WTC11 (cell line): ENCODE measurements at regions not wholly inside any gene's neighbourhood (a gene's known extent, or its start where the extent isn't known, plus 50 kb on each side); places are given as distances from the start of the nearest gene placed in this dataset.

Experiments
- E2F5 ChIP-seq: sonication (generic); formaldehyde crosslinking; IDR thresholded peaks from 2 replicates; pipeline ENCODE4 v1.8.1; 2022; ENCODE audit warnings: mild to moderate bottlenecking, moderate library complexity, missing genetic modification reagents
- MXD4 ChIP-seq: fragments of 250-450 bp; sonication (Bioruptor Pico); IDR thresholded peaks from 2 replicates; pipeline ENCODE4 v1.8.0; 2021; ENCODE audit warnings: mild to moderate bottlenecking, moderate library complexity, borderline replicate concordance
- PRRX2 ChIP-seq: fragments of 250-450 bp; sonication (Bioruptor Pico); IDR thresholded peaks from 2 replicates; pipeline ENCODE4 v1.8.0; 2021; ENCODE audit warnings: mild to moderate bottlenecking
- SMAD3 ChIP-seq: sonication (generic); formaldehyde crosslinking; IDR thresholded peaks from 2 replicates; pipeline ENCODE4 v1.8.0; 2022; ENCODE audit warnings: missing genetic modification reagents, mild to moderate bottlenecking, borderline replicate concordance
- SP1 ChIP-seq: sonication (generic); formaldehyde crosslinking; conservative IDR thresholded peaks from 2 replicates; pipeline ENCODE4 v1.8.1; 2022; ENCODE audit warnings: missing genetic modification reagents
- TEAD4 ChIP-seq: sonication (generic); formaldehyde crosslinking; IDR thresholded peaks from 2 replicates; pipeline ENCODE4 v1.8.0; 2022; ENCODE audit warnings: mild to moderate bottlenecking, missing genetic modification reagents
- USF2 ChIP-seq: sonication (generic); formaldehyde crosslinking; IDR thresholded peaks from 2 replicates; pipeline ENCODE4 v1.8.1; 2023; ENCODE audit warnings: mild to moderate bottlenecking, missing genetic modification reagents, moderate library complexity
- TF ChIP-seq, protein P1 (sequence below): fragments of 200-600 bp; IDR thresholded peaks from 2 replicates; pipeline ENCODE4 v1.8.0; 2022; ENCODE audit warnings: antibody characterized with exemption
- TF ChIP-seq, protein P2 (sequence below): sonication (generic); formaldehyde crosslinking; IDR thresholded peaks from 2 replicates; pipeline ENCODE4 v1.8.0; 2023; ENCODE audit warnings: missing genetic modification reagents
- TF ChIP-seq, protein P3 (sequence below): sonication (generic); formaldehyde crosslinking; conservative IDR thresholded peaks from 2 replicates; pipeline ENCODE4 v1.8.1; 2022; ENCODE audit warnings: mild to moderate bottlenecking, missing genetic modification reagents
- TF ChIP-seq, protein P4 (sequence below): fragments of 250-450 bp; sonication (Bioruptor Pico); conservative IDR thresholded peaks from 2 replicates; pipeline ENCODE4 v1.9.0; 2021; ENCODE audit warnings: mild to moderate bottlenecking

GRCh38 chr4:33592701-33593100, 2651.6 kb downstream of the ARAP2 start:
- TF ChIP-seq, protein P1, sequence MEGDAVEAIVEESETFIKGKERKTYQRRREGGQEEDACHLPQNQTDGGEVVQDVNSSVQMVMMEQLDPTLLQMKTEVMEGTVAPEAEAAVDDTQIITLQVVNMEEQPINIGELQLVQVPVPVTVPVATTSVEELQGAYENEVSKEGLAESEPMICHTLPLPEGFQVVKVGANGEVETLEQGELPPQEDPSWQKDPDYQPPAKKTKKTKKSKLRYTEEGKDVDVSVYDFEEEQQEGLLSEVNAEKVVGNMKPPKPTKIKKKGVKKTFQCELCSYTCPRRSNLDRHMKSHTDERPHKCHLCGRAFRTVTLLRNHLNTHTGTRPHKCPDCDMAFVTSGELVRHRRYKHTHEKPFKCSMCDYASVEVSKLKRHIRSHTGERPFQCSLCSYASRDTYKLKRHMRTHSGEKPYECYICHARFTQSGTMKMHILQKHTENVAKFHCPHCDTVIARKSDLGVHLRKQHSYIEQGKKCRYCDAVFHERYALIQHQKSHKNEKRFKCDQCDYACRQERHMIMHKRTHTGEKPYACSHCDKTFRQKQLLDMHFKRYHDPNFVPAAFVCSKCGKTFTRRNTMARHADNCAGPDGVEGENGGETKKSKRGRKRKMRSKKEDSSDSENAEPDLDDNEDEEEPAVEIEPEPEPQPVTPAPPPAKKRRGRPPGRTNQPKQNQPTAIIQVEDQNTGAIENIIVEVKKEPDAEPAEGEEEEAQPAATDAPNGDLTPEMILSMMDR: no peak
- TF ChIP-seq, protein P2, sequence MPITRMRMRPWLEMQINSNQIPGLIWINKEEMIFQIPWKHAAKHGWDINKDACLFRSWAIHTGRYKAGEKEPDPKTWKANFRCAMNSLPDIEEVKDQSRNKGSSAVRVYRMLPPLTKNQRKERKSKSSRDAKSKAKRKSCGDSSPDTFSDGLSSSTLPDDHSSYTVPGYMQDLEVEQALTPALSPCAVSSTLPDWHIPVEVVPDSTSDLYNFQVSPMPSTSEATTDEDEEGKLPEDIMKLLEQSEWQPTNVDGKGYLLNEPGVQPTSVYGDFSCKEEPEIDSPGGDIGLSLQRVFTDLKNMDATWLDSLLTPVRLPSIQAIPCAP (CRISPR knock-in tag): no peak
- TF ChIP-seq E2F5 (CRISPR knock-in tag) (no peak), MXD4 (CRISPR knock-in tag) (no peak), PRRX2 (CRISPR knock-in tag) (no peak), USF2 (no peak), SP1 (CRISPR knock-in tag) (no peak), SMAD3 (CRISPR knock-in tag) (no peak), TEAD4 (CRISPR knock-in tag) (no peak)
- TF ChIP-seq, protein P3, sequence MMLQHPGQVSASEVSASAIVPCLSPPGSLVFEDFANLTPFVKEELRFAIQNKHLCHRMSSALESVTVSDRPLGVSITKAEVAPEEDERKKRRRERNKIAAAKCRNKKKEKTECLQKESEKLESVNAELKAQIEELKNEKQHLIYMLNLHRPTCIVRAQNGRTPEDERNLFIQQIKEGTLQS: no peak
- TF ChIP-seq, protein P4, sequence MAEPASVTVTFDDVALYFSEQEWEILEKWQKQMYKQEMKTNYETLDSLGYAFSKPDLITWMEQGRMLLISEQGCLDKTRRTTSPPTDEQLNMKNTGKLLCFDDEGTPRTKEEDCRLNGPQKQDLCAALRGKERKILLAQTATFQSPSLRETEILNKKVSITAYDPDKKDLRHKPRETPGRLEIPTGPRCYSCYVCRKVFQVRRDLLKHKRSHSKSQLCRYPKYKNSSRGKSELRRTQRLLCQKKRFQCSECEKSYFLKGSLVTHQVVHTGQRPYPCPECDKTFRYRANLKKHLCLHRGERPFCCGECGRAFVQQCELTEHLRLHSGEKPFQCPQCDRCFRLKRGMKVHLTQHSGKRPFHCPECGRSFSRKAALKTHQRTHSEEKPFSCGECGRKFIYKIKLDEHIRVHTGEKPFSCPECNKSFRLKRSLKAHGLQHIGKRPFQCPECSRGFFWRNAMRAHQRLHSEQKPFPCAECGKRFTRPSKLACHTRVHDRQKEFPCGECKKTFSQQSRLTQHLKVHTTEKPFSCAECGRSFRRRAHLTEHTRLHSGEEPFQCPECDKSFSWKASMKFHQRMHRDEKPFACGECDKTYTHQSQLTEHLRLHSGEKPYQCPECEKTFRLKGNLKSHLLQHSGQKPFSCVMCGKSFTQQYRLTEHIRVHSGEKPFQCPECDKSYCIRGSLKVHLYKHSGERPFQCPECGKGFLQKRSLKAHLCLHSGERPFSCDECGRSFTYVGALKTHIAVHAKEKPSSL (CRISPR knock-in tag): no peak
